ENCODE measurements at regions not wholly inside any gene's neighbourhood (a gene's known extent, or its start where the extent isn't known, plus 50 kb on each side); places are given as distances from the start of the nearest gene placed in this dataset.

DNA sequence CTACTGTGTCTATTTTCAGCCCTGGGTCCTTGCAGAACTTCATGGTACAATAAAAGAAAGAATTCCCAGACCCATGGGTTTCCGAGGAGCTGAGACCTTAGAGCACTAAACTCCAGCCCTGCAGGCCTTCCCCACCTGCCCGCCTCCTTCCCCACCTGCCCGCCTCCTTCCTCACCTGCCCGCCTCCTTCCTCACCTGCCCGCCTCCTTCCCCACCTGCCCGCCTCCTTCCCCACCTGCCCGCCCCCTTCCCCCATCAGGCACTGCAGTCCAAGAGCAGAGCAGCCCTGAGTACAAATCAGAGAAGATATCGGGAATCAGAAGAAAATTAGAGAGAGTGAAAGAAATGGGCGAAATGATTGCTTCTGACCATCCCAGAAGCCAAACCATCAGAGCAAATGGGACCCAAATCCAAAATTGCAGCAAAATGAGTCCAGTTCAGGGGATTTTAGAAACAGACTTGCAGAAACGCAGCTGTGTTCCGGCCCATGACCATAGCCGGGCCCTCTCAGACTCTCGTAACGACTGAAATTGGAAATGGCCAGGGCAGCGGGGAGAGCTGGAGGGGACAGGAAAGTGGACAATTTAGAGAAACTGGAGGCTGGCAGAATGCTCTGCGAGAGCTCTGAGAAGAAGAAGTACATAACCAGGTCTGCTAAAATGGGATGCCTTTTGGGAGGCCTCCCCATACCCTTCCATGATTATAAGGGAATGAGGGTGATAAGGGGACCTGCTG, 568.4 kb downstream of the TCERG1L start:
- intact Hi-C loops (cut with DNase I), result no loop called here
- no peak for DNase-seq
- Histone ChIP-seq H3K36me3 (no peaks in the 10 kb centered on the region), H3K9ac (ENCODE audit: low read depth in 2 of 2, low read length in 2 of 2) (no peak overlapping the region), H3K27me3 (no peaks in the 10 kb centered on the region), H3K4me1 (no peaks in the 10 kb centered on the region), H3K9me3 (no peaks in the 10 kb centered on the region), H3K27ac (no peak overlapping the region), H3K4me3 (no peak overlapping the region)
- TF ChIP-seq, protein P1, sequence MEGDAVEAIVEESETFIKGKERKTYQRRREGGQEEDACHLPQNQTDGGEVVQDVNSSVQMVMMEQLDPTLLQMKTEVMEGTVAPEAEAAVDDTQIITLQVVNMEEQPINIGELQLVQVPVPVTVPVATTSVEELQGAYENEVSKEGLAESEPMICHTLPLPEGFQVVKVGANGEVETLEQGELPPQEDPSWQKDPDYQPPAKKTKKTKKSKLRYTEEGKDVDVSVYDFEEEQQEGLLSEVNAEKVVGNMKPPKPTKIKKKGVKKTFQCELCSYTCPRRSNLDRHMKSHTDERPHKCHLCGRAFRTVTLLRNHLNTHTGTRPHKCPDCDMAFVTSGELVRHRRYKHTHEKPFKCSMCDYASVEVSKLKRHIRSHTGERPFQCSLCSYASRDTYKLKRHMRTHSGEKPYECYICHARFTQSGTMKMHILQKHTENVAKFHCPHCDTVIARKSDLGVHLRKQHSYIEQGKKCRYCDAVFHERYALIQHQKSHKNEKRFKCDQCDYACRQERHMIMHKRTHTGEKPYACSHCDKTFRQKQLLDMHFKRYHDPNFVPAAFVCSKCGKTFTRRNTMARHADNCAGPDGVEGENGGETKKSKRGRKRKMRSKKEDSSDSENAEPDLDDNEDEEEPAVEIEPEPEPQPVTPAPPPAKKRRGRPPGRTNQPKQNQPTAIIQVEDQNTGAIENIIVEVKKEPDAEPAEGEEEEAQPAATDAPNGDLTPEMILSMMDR (IDR thresholded peaks at IDR 0.05), result no peak

DNA sequence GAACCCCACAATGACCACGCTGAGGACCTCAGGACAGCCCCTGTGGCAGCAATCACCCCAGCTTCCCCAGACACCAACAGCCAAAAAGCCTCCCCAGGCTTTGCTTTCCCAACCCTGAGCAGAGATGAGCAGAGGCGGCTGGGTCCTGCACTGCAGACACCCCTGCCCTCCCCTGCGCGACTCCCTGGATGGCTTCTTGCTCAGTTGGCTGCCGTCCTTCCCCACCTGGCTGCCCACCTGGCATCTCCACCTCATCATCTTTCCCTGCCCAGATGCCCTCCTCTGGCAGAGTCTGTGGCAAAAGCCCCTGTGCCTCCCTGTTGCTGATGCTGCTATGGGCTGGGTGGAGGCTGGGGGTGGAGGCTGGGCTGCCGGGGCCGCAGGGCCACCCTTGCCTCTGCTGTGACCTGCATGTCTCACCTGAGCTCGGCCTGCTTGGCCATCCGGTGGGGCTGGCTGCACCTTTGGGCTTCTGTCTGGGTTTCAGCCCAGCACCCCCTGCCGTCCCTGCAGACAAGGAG, 567.7 kb downstream of the TCERG1L start:
- no peak for DNase-seq
- Histone ChIP-seq H3K36me3 (no peaks in the 10 kb centered on the region), H3K27ac (no peak overlapping the region), H3K9me3 (no peaks in the 10 kb centered on the region), H3K27me3 (no peaks in the 10 kb centered on the region), H3K4me3 (no peak overlapping the region), H3K4me1 (no peaks in the 10 kb centered on the region), H3K9ac (ENCODE audit: low read depth in 2 of 2, low read length in 2 of 2) (no peak overlapping the region)
- intact Hi-C loops (cut with DNase I), result no loop called here
- TF ChIP-seq, protein P1 (IDR thresholded peaks at IDR 0.05), result no peak

DNA sequence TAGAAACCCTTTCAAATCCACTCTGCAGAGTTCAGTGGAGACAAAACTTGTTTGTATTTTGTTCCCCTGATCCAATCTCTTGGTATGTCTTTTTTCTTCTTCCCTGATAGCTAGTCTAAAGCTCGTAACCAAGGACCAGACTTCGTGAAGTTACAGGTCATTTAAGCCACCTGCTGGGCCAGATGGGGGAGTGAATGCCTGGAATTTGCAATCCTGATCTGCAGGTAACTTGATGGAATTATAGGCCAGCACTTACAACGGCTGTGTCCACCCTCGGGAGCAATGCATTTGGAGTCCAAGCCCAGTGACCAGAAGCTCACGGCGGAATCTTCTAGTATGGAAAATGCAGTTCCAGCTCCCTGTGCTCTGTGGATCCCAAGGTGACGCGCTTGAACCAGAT, 566.9 kb downstream of the TCERG1L start:
- no peak for DNase-seq
- Histone ChIP-seq H3K27me3 (no peaks in the 10 kb centered on the region), H3K4me3 (no peak overlapping the region), H3K4me1 (no peaks in the 10 kb centered on the region), H3K36me3 (no peaks in the 10 kb centered on the region), H3K9ac (ENCODE audit: low read depth in 2 of 2, low read length in 2 of 2) (no peak overlapping the region), H3K27ac (no peak overlapping the region), H3K9me3 (no peaks in the 10 kb centered on the region)
- intact Hi-C loops (cut with DNase I), result no loop called here
- TF ChIP-seq, protein P1 (IDR thresholded peaks at IDR 0.05), result no peak

DNA sequence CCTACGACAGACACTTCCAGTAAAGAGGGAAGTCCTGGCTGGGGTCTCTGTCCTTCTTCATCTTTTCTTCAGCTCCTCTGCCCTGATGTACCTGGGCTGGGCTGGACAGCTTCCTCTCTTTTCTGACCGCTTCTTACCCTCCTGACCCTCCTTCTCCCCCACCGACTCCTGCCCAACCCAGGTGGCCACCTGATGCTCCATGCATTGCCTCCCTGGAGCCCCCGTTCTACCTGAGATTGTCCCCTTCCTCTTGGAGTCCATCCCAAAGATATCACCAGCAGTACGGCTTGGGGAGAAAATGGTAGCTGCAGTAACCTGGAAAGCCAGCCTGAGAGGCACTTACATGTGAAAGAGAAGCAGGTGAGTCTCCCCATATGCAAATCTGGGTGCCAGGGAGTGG, 566.3 kb downstream of the TCERG1L start:
- TF ChIP-seq, protein P1 (IDR thresholded peaks at IDR 0.05), result no peak
- Histone ChIP-seq H3K9ac (ENCODE audit: low read depth in 2 of 2, low read length in 2 of 2) (no peak overlapping the region), H3K27ac (no peak overlapping the region), H3K36me3 (no peaks in the 10 kb centered on the region), H3K27me3 (no peaks in the 10 kb centered on the region), H3K4me3 (no peak overlapping the region), H3K4me1 (no peaks in the 10 kb centered on the region), H3K9me3 (no peaks in the 10 kb centered on the region)
- intact Hi-C loops (cut with DNase I), result no loop called here
- no peak for DNase-seq

DNA sequence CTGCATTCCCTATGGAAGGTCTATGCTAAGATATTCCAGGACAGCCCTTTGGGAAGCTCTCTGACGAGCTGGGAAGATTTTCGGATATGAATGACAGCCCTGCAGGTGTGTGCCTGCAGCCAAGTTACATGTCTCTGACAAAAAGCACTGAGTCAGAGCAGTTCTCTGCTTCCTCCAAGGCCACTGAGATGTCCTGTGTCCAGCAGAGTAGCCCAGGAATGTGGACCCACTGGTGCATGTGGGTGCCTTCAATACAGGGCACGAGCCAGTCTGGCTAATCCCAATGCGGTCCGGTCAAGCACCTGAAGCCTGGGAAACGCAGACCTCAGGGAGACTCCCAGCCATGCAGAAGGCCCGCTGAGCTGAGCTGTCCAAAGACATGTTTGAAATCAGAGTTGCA, 565.7 kb downstream of the TCERG1L start:
- H3K36me3 ChIP-seq, result no peaks in the 10 kb centered on the region
- H3K9me3 ChIP-seq, result no peaks in the 10 kb centered on the region
- intact Hi-C loops (cut with DNase I), result no loop called here
- H3K9ac ChIP-seq (ENCODE audit: low read depth in 2 of 2, low read length in 2 of 2), result no peak overlapping the region
- H3K27me3 ChIP-seq, result no peaks in the 10 kb centered on the region
- no peaks in the 10 kb centered on the region for H3K4me1 ChIP-seq
- DNase-seq, result no peak
- no peak overlapping the region for H3K27ac ChIP-seq
- TF ChIP-seq, protein P1 (IDR thresholded peaks at IDR 0.05), result no peak
- H3K4me3 ChIP-seq, result no peak overlapping the region
